Muscle layer of duodenum (tissue), 2 donors: ENCODE measurements at regions not wholly inside any gene's neighbourhood (a gene's known extent, or its start where the extent isn't known, plus 50 kb on each side); places are given as distances from the start of the nearest gene placed in this dataset.

ENCODE experiments used
- H3K27ac ChIP-seq: one replicate; pipeline ENCODE4 v1.7.0; 2013; ENCODE audit warnings: mild to moderate bottlenecking, low read length
- H3K27me3 ChIP-seq: one replicate; pipeline ENCODE4 v1.7.0; 2013; ENCODE audit warnings: low read depth, mild to moderate bottlenecking, control low read depth, low read length
- H3K36me3 ChIP-seq, 2 donors: one replicate each; pipeline ENCODE4 v1.7.0; 2013; ENCODE audit warnings: low read length in 2 of 2, control low read depth in 1 of 2, mild to moderate bottlenecking in 1 of 2; ENCODE audit not compliant: insufficient read depth in 2 of 2, control insufficient read depth in 1 of 2
- H3K4me1 ChIP-seq, 2 donors: one replicate each; pipeline ENCODE4 v1.7.0; 2013; ENCODE audit warnings: low read length in 2 of 2, mild to moderate bottlenecking in 2 of 2, control low read depth in 1 of 2, moderate library complexity in 1 of 2; ENCODE audit not compliant: insufficient read depth in 2 of 2, control insufficient read depth in 1 of 2
- H3K4me3 ChIP-seq, 2 donors: one replicate each; pipeline ENCODE4 v1.7.0; 2013; ENCODE audit warnings: low read length in 2 of 2, low read depth in 1 of 2, mild to moderate bottlenecking in 1 of 2
- H3K9me3 ChIP-seq, 2 donors: one replicate each; pipeline ENCODE4 v1.7.0; 2013; ENCODE audit warnings: low read length in 2 of 2, control low read depth in 1 of 2, mild to moderate bottlenecking in 1 of 2; ENCODE audit not compliant: control insufficient read depth in 1 of 2
- donor health status: healthy.

- Histone ChIP-seq H3K4me1 (no peaks in the 10 kb centered on the region), H3K27ac (no peak overlapping the region), H3K36me3 (no peaks in the 10 kb centered on the region), H3K27me3 (no peaks in the 10 kb centered on the region), H3K4me3 (no peak overlapping the region), H3K9me3 (no peaks in the 10 kb centered on the region)
Measured at GRCh38 chr1:61523229-61523628, 201.7 kb downstream of the TM2D1 start.

GRCh38 chr1:61520401-61520800 is 204.5 kb downstream of the TM2D1 start:
- no peaks in the 10 kb centered on the region for H3K27me3 ChIP-seq
- H3K4me1 ChIP-seq, result no peaks in the 10 kb centered on the region
- H3K9me3 ChIP-seq, result no peaks in the 10 kb centered on the region
- H3K36me3 ChIP-seq, result no peaks in the 10 kb centered on the region
- H3K27ac ChIP-seq, result no peak overlapping the region
- no peak overlapping the region for H3K4me3 ChIP-seq

DNA sequence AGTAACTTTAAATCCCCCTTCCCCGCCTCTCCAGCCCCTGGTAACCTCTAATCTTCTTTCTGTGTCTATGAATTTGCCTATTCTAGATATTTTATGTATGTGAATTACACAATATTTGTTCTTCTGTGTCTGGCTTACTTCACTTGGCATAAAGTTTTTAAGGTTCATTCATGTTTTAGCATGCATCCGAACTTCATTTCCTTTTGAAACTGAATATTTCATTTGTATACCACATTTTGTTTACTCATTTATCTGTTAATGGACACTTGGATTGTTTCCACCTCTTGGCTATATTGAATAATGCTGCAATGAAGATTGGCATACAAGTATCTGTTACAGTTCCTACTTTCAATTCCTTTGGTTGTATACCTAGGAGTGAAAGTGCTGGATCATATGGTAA is 205.3 kb downstream of the TM2D1 start:
- no peaks in the 10 kb centered on the region for H3K27me3 ChIP-seq
- H3K9me3 ChIP-seq, result no peaks in the 10 kb centered on the region
- no peak overlapping the region for H3K27ac ChIP-seq
- H3K4me1 ChIP-seq, result no peaks in the 10 kb centered on the region
- H3K4me3 ChIP-seq, result no peak overlapping the region
- no peaks in the 10 kb centered on the region for H3K36me3 ChIP-seq

DNA sequence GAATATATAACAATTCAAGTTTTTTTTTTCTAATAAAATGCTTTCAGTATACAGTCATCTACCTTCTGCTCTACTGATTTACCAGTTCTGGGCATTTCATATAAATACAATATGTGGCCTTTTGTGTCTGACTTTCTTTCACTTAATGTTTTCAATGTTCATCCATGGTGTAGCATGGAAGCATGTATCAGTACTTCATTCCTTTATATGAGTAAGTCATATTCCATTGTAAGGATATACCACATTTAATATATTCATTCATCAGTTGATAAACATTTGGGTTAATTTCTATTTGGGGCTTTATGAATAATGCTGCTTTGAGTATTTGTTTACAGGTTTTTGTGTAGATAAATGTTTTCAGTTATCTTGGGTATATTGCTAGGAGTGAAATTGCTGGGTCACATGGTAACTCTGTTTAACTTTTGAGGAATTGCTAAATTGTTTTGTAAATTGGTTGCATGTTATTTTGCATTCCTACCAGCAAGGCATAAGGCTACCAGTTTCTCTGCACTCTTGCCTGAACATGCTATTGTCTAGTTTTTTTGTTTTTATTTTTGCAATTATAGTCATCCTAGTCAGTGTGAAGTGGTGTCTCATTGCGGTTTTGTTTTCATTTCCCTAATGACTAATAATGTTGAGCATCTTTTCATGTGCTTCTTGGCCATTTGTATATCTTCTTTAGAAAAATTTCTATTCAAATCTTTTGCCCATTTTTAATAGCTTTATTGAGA is 206.1 kb downstream of the TM2D1 start:
- H3K27me3 ChIP-seq, result no peaks in the 10 kb centered on the region
- no peak overlapping the region for H3K27ac ChIP-seq
- H3K4me1 ChIP-seq, result no peaks in the 10 kb centered on the region
- H3K4me3 ChIP-seq, result no peak overlapping the region
- H3K36me3 ChIP-seq, result no peaks in the 10 kb centered on the region
- H3K9me3 ChIP-seq, result no peaks in the 10 kb centered on the region

- H3K4me3 ChIP-seq, result no peak overlapping the region
- no peak overlapping the region for H3K27ac ChIP-seq
- no peaks in the 10 kb centered on the region for H3K4me1 ChIP-seq
- no peaks in the 10 kb centered on the region for H3K27me3 ChIP-seq
- H3K36me3 ChIP-seq, result no peaks in the 10 kb centered on the region
- no peaks in the 10 kb centered on the region for H3K9me3 ChIP-seq
Measured at GRCh38 chr1:61517345-61517744, 207.6 kb downstream of the TM2D1 start.

GRCh38 chr1:61515096-61515495 is 209.8 kb downstream of the TM2D1 start:
- H3K36me3 ChIP-seq, result no peaks in the 10 kb centered on the region
- H3K4me1 ChIP-seq, result no peaks in the 10 kb centered on the region
- H3K9me3 ChIP-seq, result peaks cover 0 to 4% of the 10 kb centered on the region in 2 donors
- H3K27me3 ChIP-seq, result no peaks in the 10 kb centered on the region
- H3K27ac ChIP-seq, result no peak overlapping the region
- no peak overlapping the region for H3K4me3 ChIP-seq
